ENCODE measurements at regions not wholly inside any gene's neighbourhood (a gene's known extent, or its start where the extent isn't known, plus 50 kb on each side); places are given as distances from the start of the nearest gene placed in this dataset.

- TF ChIP-seq CTCF (IDR thresholded peaks at IDR 0.05; ENCODE audit: insufficient read depth, missing control alignments), result no peak
- no peak for DNase-seq (ENCODE audit: insufficient read length, low spot score)
- FAIRE-seq, result no peak
These were observed 671.0 kb downstream of the VRK1 start for GRCh38 chr14:97468220-97468619.

- TF ChIP-seq CTCF (IDR thresholded peaks at IDR 0.05; ENCODE audit: insufficient read depth, missing control alignments), result no peak
These were observed 680.2 kb downstream of the VRK1 start for GRCh38 chr14:97477353-97477752.

GRCh38 chr14:97485201-97485600 lies 688.0 kb downstream of the VRK1 start:
- TF ChIP-seq CTCF (IDR thresholded peaks at IDR 0.05; ENCODE audit: insufficient read depth, missing control alignments), result no peak
- FAIRE-seq, result no peak
- DNase-seq (ENCODE audit: insufficient read length, low spot score), result no peak

More at GRCh38 chr14:97477353-97477752, 680.2 kb downstream of the VRK1 start:
- no peak for DNase-seq (ENCODE audit: insufficient read length, low spot score)
- FAIRE-seq, result no peak

DNA sequence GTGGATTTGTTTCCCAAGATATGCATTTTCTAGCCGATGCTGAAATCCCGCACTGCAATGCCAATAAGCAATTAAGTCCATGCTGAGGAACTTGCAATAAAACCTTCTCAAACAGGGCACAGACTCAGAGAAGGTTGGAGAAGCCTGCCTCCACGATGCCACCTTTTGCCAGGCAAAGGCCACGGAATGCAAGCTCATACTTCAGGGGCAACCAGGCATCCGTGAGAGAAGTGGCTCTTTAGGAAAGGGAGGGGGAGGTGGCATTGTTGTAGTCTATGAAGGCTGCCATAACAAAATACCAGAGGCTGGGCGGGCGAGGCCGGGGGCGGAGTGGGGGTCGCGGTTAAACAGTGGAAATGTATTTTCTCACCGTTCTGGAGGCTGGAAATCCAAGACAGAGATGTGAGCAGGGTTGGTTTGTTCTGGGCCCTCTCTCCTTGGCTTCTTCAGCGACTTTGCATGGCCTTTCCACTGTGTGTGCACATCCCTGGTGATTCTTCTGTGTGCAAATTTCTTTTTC lies 689.5 kb downstream of the VRK1 start:
- no peak for DNase-seq (ENCODE audit: insufficient read length, low spot score)
- no peak for FAIRE-seq
- no peak for TF ChIP-seq CTCF (IDR thresholded peaks at IDR 0.05; ENCODE audit: insufficient read depth, missing control alignments)

GRCh38 chr14:97489750-97490149 lies 692.6 kb downstream of the VRK1 start:
- DNase-seq (ENCODE audit: insufficient read length, low spot score), result no peak
- no peak for TF ChIP-seq CTCF (IDR thresholded peaks at IDR 0.05; ENCODE audit: insufficient read depth, missing control alignments)
- FAIRE-seq, result no peak

GRCh38 chr14:97490521-97491070 lies 693.4 kb downstream of the VRK1 start:
- TF ChIP-seq CTCF (IDR thresholded peaks at IDR 0.05; ENCODE audit: insufficient read depth, missing control alignments), result no peak
- FAIRE-seq (no peak), DNase-seq (ENCODE audit: insufficient read length, low spot score) (no peak)

GRCh38 chr14:97491697-97492096 lies 694.5 kb downstream of the VRK1 start:
- DNase-seq (ENCODE audit: insufficient read length, low spot score) (no peak), FAIRE-seq (no peak)
- no peak for TF ChIP-seq CTCF (IDR thresholded peaks at IDR 0.05; ENCODE audit: insufficient read depth, missing control alignments)
